HuH-7 (cell line): ENCODE measurements at regions not wholly inside any gene's neighbourhood (a gene's known extent, or its start where the extent isn't known, plus 50 kb on each side); places are given as distances from the start of the nearest gene placed in this dataset.

Experiments
- DNase-seq: peaks from one replicate; pipeline ENCODE4 v3.0.0; 2011; ENCODE audit warnings: low spot score

- no peak for DNase-seq
Observed at GRCh38 chr2:41934329-41934958, 113.4 kb upstream of the PKDCC start.

- DNase-seq = no peak
Observed at GRCh38 chr2:41935002-41935401, 112.8 kb upstream of the PKDCC start.

GRCh38 chr2:41935825-41936224 lies 112.0 kb upstream of the PKDCC start:
- no peak for DNase-seq

- DNase-seq = no peak
Observed at GRCh38 chr2:41936771-41937463, 110.9 kb upstream of the PKDCC start.

- no peak for DNase-seq
Observed at GRCh38 chr2:41937464-41937906, 110.3 kb upstream of the PKDCC start.

GRCh38 chr2:41937921-41938708 lies 109.7 kb upstream of the PKDCC start:
- DNase-seq = no peak

GRCh38 chr2:41940060-41940744 lies 107.6 kb upstream of the PKDCC start:
- no peak for DNase-seq

GRCh38 chr2:41940745-41941063 lies 107.1 kb upstream of the PKDCC start:
- DNase-seq = no peak

- DNase-seq = no peak
Observed at GRCh38 chr2:41941831-41942230, 106.0 kb upstream of the PKDCC start.

GRCh38 chr2:41942278-41942677 lies 105.5 kb upstream of the PKDCC start:
- no peak for DNase-seq

GRCh38 chr2:41943159-41943558 lies 104.7 kb upstream of the PKDCC start:
- no peak for DNase-seq

- DNase-seq = no peak
Observed at GRCh38 chr2:41944220-41944880, 103.5 kb upstream of the PKDCC start.

- no peak for DNase-seq
Observed at GRCh38 chr2:41947701-41948396, 100.0 kb upstream of the PKDCC start.

GRCh38 chr2:41948397-41948763 lies 99.4 kb upstream of the PKDCC start:
- DNase-seq = no peak

- DNase-seq = no peak
Observed at GRCh38 chr2:41949091-41949882, 98.5 kb upstream of the PKDCC start.

- DNase-seq = no peak
Observed at GRCh38 chr2:41949883-41950665, 97.7 kb upstream of the PKDCC start.

GRCh38 chr2:41950666-41950960 lies 97.2 kb upstream of the PKDCC start:
- DNase-seq = no peak

GRCh38 chr2:41954304-41955291 lies 93.2 kb upstream of the PKDCC start:
- DNase-seq = no peak
